Liver (tissue), 8 donors: ENCODE measurements at regions not wholly inside any gene's neighbourhood (a gene's known extent, or its start where the extent isn't known, plus 50 kb on each side); places are given as distances from the start of the nearest gene placed in this dataset.

ENCODE experiments used
- DNase-seq: peaks from one replicate; pipeline ENCODE4 v3.0.0-alpha.2; 2017; ENCODE audit warnings: low spot score
- H3K27ac ChIP-seq, 2 donors: one replicate each; pipeline ENCODE4 v1.7.0; 2013; ENCODE audit warnings: inconsistent platforms in 2 of 2, low read length in 2 of 2, control low read depth in 1 of 2, low read depth in 1 of 2, mild to moderate bottlenecking in 1 of 2
- H3K27me3 ChIP-seq, 4 donors: one replicate each; pipeline versions ENCODE4 v1.6.1 to v1.7.0; 2013; ENCODE audit warnings: low read length in 3 of 4, inconsistent platforms in 1 of 4, mild to moderate bottlenecking in 1 of 4, moderate library complexity in 1 of 4; ENCODE audit not compliant: control insufficient read depth in 4 of 4, insufficient read depth in 4 of 4
- H3K36me3 ChIP-seq, 4 donors: one replicate each; pipeline versions ENCODE4 v1.6.1 to v1.7.0; 2013; ENCODE audit warnings: low read length in 3 of 4, mild to moderate bottlenecking in 3 of 4, low read depth in 1 of 4, moderate library complexity in 1 of 4; ENCODE audit not compliant: control insufficient read depth in 4 of 4, insufficient read depth in 3 of 4
- H3K4me1 ChIP-seq, 4 donors: one replicate each; pipeline versions ENCODE4 v1.6.1 to v1.7.0; 2013; ENCODE audit warnings: low read length in 3 of 4, mild to moderate bottlenecking in 3 of 4, moderate library complexity in 1 of 4; ENCODE audit not compliant: control insufficient read depth in 4 of 4, insufficient read depth in 4 of 4
- H3K4me3 ChIP-seq, 3 donors: one replicate each; pipeline versions ENCODE4 v1.6.1 to v1.7.0; 2013; ENCODE audit warnings: low read length in 3 of 3, control low read depth in 1 of 3, low read depth in 1 of 3, mild to moderate bottlenecking in 1 of 3
- H3K9ac ChIP-seq, 2 donors: one replicate each; pipeline ENCODE4 v1.7.0; 2013; ENCODE audit warnings: low read length in 2 of 2, mild to moderate bottlenecking in 2 of 2, moderate library complexity in 2 of 2, control low read depth in 1 of 2, low read depth in 1 of 2
- H3K9me3 ChIP-seq, 4 donors: one replicate each; pipeline versions ENCODE4 v1.6.1 to v1.7.0; 2013; ENCODE audit warnings: low read length in 3 of 4; ENCODE audit not compliant: control insufficient read depth in 4 of 4
- ATF3 ChIP-seq: IDR thresholded peaks from 2 replicates; pipeline ENCODE4 v1.6.1; 2016; ENCODE audit warnings: antibody characterized with exemption
- CTCF ChIP-seq: fragments of 150-350 bp; IDR thresholded peaks from 2 replicates; pipeline ENCODE4 v1.5.1; 2017; ENCODE audit warnings: improper control_type of control experiment, low read depth, low read length; ENCODE audit not compliant: missing input control
- EGR1 ChIP-seq, 2 donors: IDR thresholded peaks; 2 replicates each; pipeline ENCODE4 v1.6.1; 2016 to 2018; ENCODE audit warnings: antibody characterized with exemption in 2 of 2, low read depth in 2 of 2
- FOXA1 ChIP-seq: IDR thresholded peaks from 2 replicates; pipeline ENCODE4 v1.6.1; 2016; ENCODE audit warnings: antibody characterized with exemption
- FOXA2 ChIP-seq: IDR thresholded peaks from 2 replicates; pipeline ENCODE4 v1.6.1; 2016; ENCODE audit warnings: antibody characterized with exemption
- GABPA ChIP-seq, 2 donors: IDR thresholded peaks in 1 of 2; conservative IDR thresholded peaks in 1 of 2; 2 replicates each; pipeline ENCODE4 v1.6.1; 2016; ENCODE audit warnings: antibody characterized with exemption in 2 of 2, mild to moderate bottlenecking in 1 of 2, moderate library complexity in 1 of 2
- HNF4A ChIP-seq, 2 donors: conservative IDR thresholded peaks; 2 replicates each; pipeline ENCODE4 v1.6.1; 2016; ENCODE audit warnings: antibody characterized with exemption in 2 of 2, mild to moderate bottlenecking in 2 of 2
- MAX ChIP-seq: IDR thresholded peaks from 2 replicates; pipeline ENCODE4 v1.6.1; 2016; ENCODE audit warnings: antibody characterized with exemption
- NR2F2 ChIP-seq: IDR thresholded peaks from 2 replicates; pipeline ENCODE4 v1.6.1; 2016; ENCODE audit warnings: antibody characterized with exemption
- RAD21 ChIP-seq, 2 donors: IDR thresholded peaks; 2 replicates each; pipeline ENCODE4 v1.6.1; 2016; ENCODE audit warnings: antibody characterized with exemption in 2 of 2, mild to moderate bottlenecking in 2 of 2
- REST ChIP-seq: IDR thresholded peaks from 2 replicates; pipeline ENCODE4 v1.6.1; 2016; ENCODE audit warnings: antibody characterized with exemption, mild to moderate bottlenecking
- RXRA ChIP-seq, 2 donors: IDR thresholded peaks; 2 replicates each; pipeline ENCODE4 v1.6.1; 2017 to 2018; ENCODE audit warnings: antibody characterized with exemption in 2 of 2, mild to moderate bottlenecking in 1 of 2
- TAF1 ChIP-seq: conservative IDR thresholded peaks from 2 replicates; pipeline ENCODE4 v1.6.1; 2016; ENCODE audit warnings: antibody characterized with exemption, mild to moderate bottlenecking
- WGBS: extraction: QIAGEN DNeasy Blood & Tissue Kit; methylation state at CpG from one replicate; pipeline ENCODE4 v1.1.7; 2013; 5-methylcytosine and 5-hydroxymethylcytosine counted together
- donor health status: healthy.
- donor health status: healthy.
- donor health status: healthy.
- donor health status: healthy.
- donor health status: healthy.

GRCh38 chr14:89609500-89610100 is 192.6 kb upstream of the FOXN3 start:
- 96% methylated on average over 12 of the region's 12 CpGs for WGBS
- no peak overlapping the region for H3K4me3 ChIP-seq
- no peak for DNase-seq
- H3K9me3 ChIP-seq = no peaks in the 10 kb centered on the region
- H3K27me3 ChIP-seq = no peaks in the 10 kb centered on the region
- peaks cover 0 to 7% (median 3%) of the 10 kb centered on the region in 4 donors for H3K4me1 ChIP-seq
- H3K36me3 ChIP-seq = no peaks in the 10 kb centered on the region
- TF ChIP-seq EGR1 (IDR thresholded peaks at IDR 0.05; ENCODE audit: low read depth in 2 of 2) (no peak), TAF1 (no peak), NR2F2 (no peak), ATF3 (no peak), MAX (no peak), GABPA (IDR thresholded peaks at IDR 0.05 in 1 of 2, conservative IDR thresholded peaks at IDR 0.05 in 1 of 2) (no peak), CTCF (no peak)
- H3K27ac ChIP-seq = no peak overlapping the region
- H3K9ac ChIP-seq = no peak overlapping the region

GRCh38 chr14:89607453-89607852 is 190.4 kb upstream of the FOXN3 start:
- Histone ChIP-seq H3K9ac (no peak overlapping the region), H3K9me3 (no peaks in the 10 kb centered on the region), H3K27ac (no peak overlapping the region), H3K4me3 (no peak overlapping the region), H3K36me3 (no peaks in the 10 kb centered on the region), H3K4me1 (no peaks in the 10 kb centered on the region), H3K27me3 (no peaks in the 10 kb centered on the region)
- no peak for DNase-seq
- WGBS = 96% methylated on average over 6 of the region's 6 CpGs
- TF ChIP-seq MAX (no peak), FOXA1 (no peak), NR2F2 (no peak), GABPA (IDR thresholded peaks at IDR 0.05 in 1 of 2, conservative IDR thresholded peaks at IDR 0.05 in 1 of 2) (no peak), FOXA2 (no peak), ATF3 (no peak), REST (no peak), RXRA (IDR thresholded peaks at IDR 0.05) (no peak), CTCF (no peak), HNF4A (conservative IDR thresholded peaks at IDR 0.05) (no peak), RAD21 (IDR thresholded peaks at IDR 0.05) (no peak), EGR1 (IDR thresholded peaks at IDR 0.05; ENCODE audit: low read depth in 2 of 2) (no peak)
